Endothelial cell of umbilical vein (primary cell): ENCODE measurements at regions not wholly inside any gene's neighbourhood (a gene's known extent, or its start where the extent isn't known, plus 50 kb on each side); places are given as distances from the start of the nearest gene placed in this dataset.
A peak's percentile ranks its signal among the peaks of the same experiment; 100 is the strongest.

Experiments used
- BruUV-seq: library from RNA; stranded (reverse); fragments of 400-500 nt; replicated peaks from 2 replicates; lab custom pipeline; 2021; lab: Mats Ljungman, UMichigan
- CTCF ChIA-PET: fragments of 300-600, 350-600 bp; sonication (Branson Sonifier 250); formaldehyde crosslinking; loops from one replicate; lab custom pipeline; 2021; ENCODE audit warnings: antibody characterized with exemption, inconsistent platforms; lab: Charles Lee
- POLR2A ChIA-PET: fragments of 300-600, 350-600 bp; sonication (Branson Sonifier 250); formaldehyde crosslinking; loops from one replicate; lab custom pipeline; 2021; ENCODE audit warnings: antibody characterized with exemption, inconsistent platforms; lab: Charles Lee
- DNase-seq: peaks from one replicate; pipeline ENCODE4 v3.0.0-alpha.2; 2011; ENCODE audit warnings: low read depth, low spot score
- FAIRE-seq: peaks from 2 replicates; lab custom pipeline; 2011; peaks lifted over from hg19 to GRCh38; lab: Jason Lieb, UNC
- H2AFZ ChIP-seq: 2 replicates; pipeline ENCODE4 v1.6.0; 2012; ENCODE audit warnings: low read depth, low read length, control low read depth, inconsistent platforms
- H3K27ac ChIP-seq: 2 replicates; pipeline ENCODE4 v1.5.1; 2011; ENCODE audit warnings: low read depth, mild to moderate bottlenecking, control low read depth, low read length, moderate library complexity; ENCODE audit not compliant: insufficient read depth
- H3K27me3 ChIP-seq, 2 experiments: 2 replicates each; pipeline versions ENCODE4 v1.6.0 to v1.6.1; 2011; ENCODE audit warnings: low read length in 2 of 2, mixed read lengths in 1 of 2; ENCODE audit not compliant: control insufficient read depth in 2 of 2, insufficient read depth in 2 of 2
- H3K36me3 ChIP-seq, 2 experiments: 2 replicates in 1 of 2; 3 replicates in 1 of 2; pipeline ENCODE4 v1.5.1; 2011; ENCODE audit warnings: low read length in 2 of 2, mild to moderate bottlenecking in 1 of 2, moderate library complexity in 1 of 2; ENCODE audit not compliant: control insufficient read depth in 2 of 2, insufficient read depth in 2 of 2; ENCODE audit errors: extremely low read depth in 1 of 2
- H3K4me1 ChIP-seq: 3 replicates; pipeline ENCODE4 v1.5.1; 2011; ENCODE audit warnings: mild to moderate bottlenecking, low read length; ENCODE audit not compliant: control insufficient read depth, insufficient read depth; ENCODE audit errors: extremely low read depth
- H3K4me2 ChIP-seq: 2 replicates; pipeline ENCODE4 v1.6.1; 2011; ENCODE audit warnings: low read length, control low read depth, mixed read lengths; ENCODE audit not compliant: insufficient read depth
- H3K4me3 ChIP-seq, 3 experiments: fragments of 200-600 bp in 1 of 3; sonication (generic), shearing (Covaris generic) in 1 of 3; replicated peaks in 1 of 3; 2 replicates each; pipeline ENCODE4 v1.5.1; 2011 to 2016; ENCODE audit warnings: control low read depth in 3 of 3, low read length in 3 of 3, mild to moderate bottlenecking in 2 of 3, inconsistent platforms in 1 of 3, low read depth in 1 of 3, moderate library complexity in 1 of 3; ENCODE audit not compliant: insufficient read depth in 1 of 3
- H3K79me2 ChIP-seq: 2 replicates; pipeline ENCODE4 v1.6.0; 2012; ENCODE audit warnings: low read length, inconsistent platforms; ENCODE audit not compliant: control insufficient read depth, insufficient read depth
- H3K9ac ChIP-seq: replicated peaks from 2 replicates; pipeline ENCODE3; 2011; ENCODE audit warnings: low read length, control low read depth; ENCODE audit not compliant: insufficient read depth; ENCODE audit errors: extremely low read depth
- H3K9me1 ChIP-seq: replicated peaks from 3 replicates; pipeline ENCODE4 v1.6.0; 2011; ENCODE audit warnings: mild to moderate bottlenecking, low read length; ENCODE audit not compliant: control insufficient read depth, insufficient read depth; ENCODE audit errors: extremely low read depth
- H3K9me3 ChIP-seq: replicated peaks from 2 replicates; pipeline ENCODE4 v1.5.1; 2012; ENCODE audit warnings: low read length, inconsistent platforms; ENCODE audit not compliant: control insufficient read depth, insufficient read depth
- H4K20me1 ChIP-seq: replicated peaks from 2 replicates; pipeline ENCODE3; 2011; ENCODE audit warnings: mild to moderate bottlenecking, low read length; ENCODE audit not compliant: control insufficient read depth, insufficient read depth; ENCODE audit errors: extremely low read depth
- CTCF ChIP-seq, 2 donors: IDR thresholded peaks; 1 replicate in 1 of 2; 2 replicates in 1 of 2; pipeline ENCODE4 v1.5.1; 2011; ENCODE audit warnings: low read length in 2 of 2, mild to moderate bottlenecking in 2 of 2, moderate library complexity in 2 of 2, control low read depth in 1 of 2, inconsistent platforms in 1 of 2, low read depth in 1 of 2; ENCODE audit not compliant: insufficient read depth in 1 of 2; ENCODE audit errors: extremely low read depth in 1 of 2
- EZH2 ChIP-seq: IDR thresholded peaks from 2 replicates; pipeline ENCODE4 v1.6.1; 2012; ENCODE audit warnings: borderline replicate concordance, low read depth, mild to moderate bottlenecking, moderate library complexity, low read length, inconsistent platforms; ENCODE audit not compliant: severe bottlenecking
- FOS ChIP-seq: IDR thresholded peaks from 2 replicates; pipeline ENCODE4 v1.6.1; 2011; ENCODE audit warnings: mild to moderate bottlenecking, low read length, moderate library complexity, borderline replicate concordance; ENCODE audit not compliant: insufficient read depth
- GATA2 ChIP-seq: IDR thresholded peaks from 2 replicates; pipeline ENCODE4 v1.7.0; 2011; ENCODE audit warnings: low read depth, mild to moderate bottlenecking, moderate library complexity, mixed read lengths, low read length; ENCODE audit not compliant: insufficient read length, insufficient read depth
- JUN ChIP-seq: IDR thresholded peaks from 2 replicates; pipeline ENCODE4 v1.6.1; 2011; ENCODE audit warnings: borderline replicate concordance, low read depth; ENCODE audit not compliant: insufficient read length, insufficient read depth
- MAX ChIP-seq: IDR thresholded peaks from 2 replicates; pipeline ENCODE4 v1.6.1; 2011; ENCODE audit not compliant: insufficient read depth, insufficient read length
- MYC ChIP-seq: IDR thresholded peaks from one replicate; pipeline ENCODE4 v1.6.1; 2011; ENCODE audit warnings: mild to moderate bottlenecking, low read depth, low read length
- POLR2A ChIP-seq: IDR thresholded peaks from 2 replicates; pipeline ENCODE4 v1.6.1; 2012; ENCODE audit warnings: low read depth, mild to moderate bottlenecking, control low read depth, low read length
- POLR2AphosphoS5 ChIP-seq: IDR thresholded peaks from 2 replicates; pipeline ENCODE4 v1.6.1; 2012; ENCODE audit warnings: low read depth, mild to moderate bottlenecking, control low read depth, low read length, moderate library complexity; ENCODE audit not compliant: insufficient read depth
- dilution Hi-C: fragments of 300-500 bp; cut with MboI; formaldehyde crosslinking; loops from one replicate; pipeline ENCODE4 v1.15.0; 2019; ENCODE audit warnings: low sequenced_read_pairs; ENCODE audit not compliant: extremely low pct_ligation_motif_present
- intact Hi-C: fragments of 100-400 bp; cut with micrococcal nuclease; formaldehyde crosslinking; loops from one replicate; pipeline ENCODE4 v1.10.0; 2022

- no peak for TF ChIP-seq CTCF (IDR thresholded peaks at IDR 0.05; ENCODE audit: extremely low read depth in 1 of 2, insufficient read depth in 1 of 2, low read depth in 1 of 2, low read length in 2 of 2)
- TF ChIP-seq EZH2: no peak
- no peak for TF ChIP-seq MAX
- no peak for TF ChIP-seq POLR2AphosphoS5
- TF ChIP-seq JUN: no peak
- no peak for TF ChIP-seq MYC
- TF ChIP-seq FOS: no peak
- no peak for TF ChIP-seq GATA2
- no peak for TF ChIP-seq POLR2A
- Histone ChIP-seq H3K79me2 (no peaks in the 10 kb centered on the region), H3K9me1 (no peaks in the 10 kb centered on the region), H3K27me3 (no peaks in the 10 kb centered on the region), H2AFZ (no peak overlapping the region), H3K4me2 (no peak overlapping the region), H3K27ac (no peak overlapping the region), H3K4me1 (no peaks in the 10 kb centered on the region), H3K9ac (no peak overlapping the region), H3K9me3 (no peaks in the 10 kb centered on the region), H3K4me3 (no peak overlapping the region), H4K20me1 (no peaks in the 10 kb centered on the region), H3K36me3 (no peaks in the 10 kb centered on the region)
- dilution Hi-C loops: no loop called here
- BruUV-seq: no TSS peak
- POLR2A ChIA-PET: no interaction called here
- CTCF ChIA-PET: no interaction called here
- DNase-seq (no peak), FAIRE-seq (peak; percentile 28)
- intact Hi-C loops: no loop called here
Measured at GRCh38 chr6:81439417-81439816, 313.1 kb downstream of the TENT5A start.
